Large intestine (tissue), 3 donors: ENCODE measurements at regions not wholly inside any gene's neighbourhood (a gene's known extent, or its start where the extent isn't known, plus 50 kb on each side); places are given as distances from the start of the nearest gene placed in this dataset.
"Not testable (repeated sequence)": the region's sequence is repeated elsewhere in the genome, so short reads cannot be mapped to it uniquely, and the experiment has no call there.

Experiments used
- DNase-seq, 2 donors: peaks; one replicate each; pipeline versions ENCODE4 v3.0.0 to v3.0.0-alpha.2; 2013
- H3K27ac ChIP-seq: one replicate; pipeline ENCODE4 v1.5.1; 2013; ENCODE audit warnings: low read length
- H3K27me3 ChIP-seq: 2 replicates; pipeline ENCODE4 v1.6.1; 2013; ENCODE audit warnings: low read length; ENCODE audit not compliant: control insufficient read depth, insufficient read depth
- H3K36me3 ChIP-seq: 2 replicates; pipeline ENCODE4 v1.6.1; 2013; ENCODE audit warnings: low read length; ENCODE audit not compliant: control insufficient read depth, insufficient read depth
- H3K4me1 ChIP-seq: one replicate; pipeline ENCODE4 v1.6.1; 2013; ENCODE audit warnings: low read length; ENCODE audit not compliant: control insufficient read depth, insufficient read depth
- H3K4me3 ChIP-seq: one replicate; pipeline ENCODE4 v1.5.1; 2013; ENCODE audit warnings: low read length
- H3K9me3 ChIP-seq: one replicate; pipeline ENCODE4 v1.6.1; 2013; ENCODE audit warnings: mild to moderate bottlenecking, low read depth, low read length, moderate library complexity; ENCODE audit not compliant: control insufficient read depth
- WGBS: methylation state at CpG from one replicate; pipeline ENCODE4 v1.1.5; 2013; ENCODE audit warnings: low lambda C conversion rate; ENCODE audit not compliant: insufficient coverage; 5-methylcytosine and 5-hydroxymethylcytosine counted together

DNA sequence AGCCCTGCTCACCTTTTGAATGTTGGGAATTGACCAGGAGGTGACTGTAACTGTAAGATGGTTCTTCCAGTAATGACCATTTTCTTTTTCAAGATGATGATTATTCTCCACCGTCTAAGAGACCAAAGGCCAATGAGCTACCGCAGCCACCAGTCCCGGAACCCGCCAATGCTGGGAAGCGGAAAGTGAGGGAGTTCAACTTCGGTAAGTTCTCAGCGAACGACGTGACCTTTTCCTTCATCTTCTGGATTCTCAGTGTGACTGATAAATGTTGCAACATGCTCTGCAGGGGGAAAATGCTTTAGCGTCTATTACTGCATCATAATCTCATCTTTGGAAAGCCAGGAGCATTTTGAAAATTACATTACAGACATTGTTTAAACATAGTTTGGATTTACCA, 89.5 kb upstream of the SPDYE9 start:
- not testable (repeated sequence) for H3K36me3 ChIP-seq, DNase-seq, H3K9me3 ChIP-seq, H3K27ac ChIP-seq, H3K27me3 ChIP-seq, H3K4me1 ChIP-seq, H3K4me3 ChIP-seq
- WGBS: no CpG with 5 or more reads among the region's 10 CpGs

DNA sequence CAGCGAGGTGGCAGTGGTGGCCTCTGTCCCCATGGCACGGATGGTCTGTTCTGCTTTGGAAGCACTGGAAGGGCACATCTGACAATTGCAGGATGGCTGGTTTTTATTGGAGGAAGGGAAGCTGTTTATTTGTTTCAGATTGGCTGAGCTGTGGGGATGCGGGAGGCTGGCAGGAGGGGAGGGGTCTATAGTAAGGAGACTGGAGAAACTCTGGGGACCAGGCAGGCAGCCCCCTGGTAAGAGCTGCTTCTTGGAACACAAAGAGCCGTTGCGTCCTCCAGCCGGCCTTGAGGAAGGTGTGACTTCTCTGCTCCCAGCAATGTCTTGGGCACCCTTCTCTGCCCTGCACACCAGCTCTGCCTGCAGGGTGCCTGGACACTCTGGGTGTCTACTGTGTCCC, 85.1 kb upstream of the SPDYE9 start:
- H3K27me3 ChIP-seq, H3K4me3 ChIP-seq, DNase-seq, H3K27ac ChIP-seq, H3K4me1 ChIP-seq, H3K9me3 ChIP-seq, H3K36me3 ChIP-seq: not testable (repeated sequence)
- WGBS: no CpG with 5 or more reads among the region's 6 CpGs

DNA sequence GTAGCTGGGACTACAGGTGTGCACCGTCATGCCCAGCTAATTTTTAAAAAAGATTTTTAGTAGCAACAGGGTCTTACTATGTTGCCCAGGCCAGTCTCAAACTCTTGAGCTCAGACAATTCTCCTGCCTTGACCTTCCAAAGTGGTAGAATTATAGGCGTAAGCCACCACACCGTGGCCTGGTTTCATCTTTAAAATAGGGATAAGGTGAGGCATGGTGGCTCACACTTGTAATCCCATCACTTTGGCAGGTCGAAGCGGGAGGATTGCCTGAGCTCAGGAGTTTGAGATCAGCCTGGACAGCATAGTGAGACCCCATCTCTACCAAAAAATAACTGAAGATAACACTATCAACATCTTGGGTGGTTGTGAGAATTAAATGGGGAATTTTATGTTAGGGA, 84.6 kb upstream of the SPDYE9 start:
- not testable (repeated sequence) for H3K4me1 ChIP-seq, H3K9me3 ChIP-seq, H3K36me3 ChIP-seq, H3K27ac ChIP-seq, H3K4me3 ChIP-seq, H3K27me3 ChIP-seq, DNase-seq
- WGBS: no CpG with 5 or more reads among the region's 5 CpGs

DNA sequence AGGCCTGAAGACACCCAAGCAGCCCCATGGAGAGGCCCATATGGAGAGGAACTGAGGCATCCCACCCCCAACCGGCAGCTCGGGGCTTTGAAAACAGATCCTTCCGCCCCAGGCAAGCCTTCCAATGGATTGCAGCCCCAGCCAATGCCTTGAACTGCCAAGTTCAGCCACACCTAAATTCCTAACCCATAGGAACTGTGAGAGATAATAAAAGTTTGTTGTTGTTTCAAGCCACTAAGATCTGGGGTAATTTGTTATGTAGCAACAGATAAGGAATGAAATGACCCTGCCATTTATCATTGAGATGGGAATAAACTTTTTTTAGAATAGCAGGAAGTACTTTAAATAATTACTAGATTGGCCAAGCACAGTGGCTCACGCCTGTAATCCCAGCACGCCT, 80.3 kb upstream of the SPDYE9 start:
- H3K4me3 ChIP-seq, H3K27me3 ChIP-seq, H3K36me3 ChIP-seq, H3K27ac ChIP-seq, H3K4me1 ChIP-seq, H3K9me3 ChIP-seq, DNase-seq: not testable (repeated sequence)
- WGBS: no CpG with 5 or more reads among the region's 5 CpGs

DNA sequence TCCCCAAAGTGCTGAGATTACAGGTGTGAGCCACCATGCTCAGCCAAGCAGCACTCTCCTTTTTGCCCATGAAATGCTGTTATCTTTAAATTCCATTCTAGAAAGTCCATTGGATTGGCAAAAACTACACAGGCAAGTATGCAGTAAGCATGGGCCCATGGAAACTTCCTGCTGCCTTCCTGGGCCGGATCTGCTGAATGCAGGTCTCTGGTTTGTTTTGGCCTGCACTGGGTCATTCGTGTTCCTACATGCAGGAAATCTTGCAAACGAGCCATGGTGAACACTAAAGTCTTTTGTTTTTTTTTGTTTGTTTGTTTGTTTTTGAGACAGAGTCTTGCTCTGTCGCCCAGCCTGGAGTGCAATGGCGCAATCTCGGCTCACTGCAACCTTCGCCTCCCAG, 76.8 kb upstream of the SPDYE9 start:
- not testable (repeated sequence) for DNase-seq, H3K9me3 ChIP-seq, H3K4me3 ChIP-seq, H3K36me3 ChIP-seq, H3K4me1 ChIP-seq, H3K27me3 ChIP-seq, H3K27ac ChIP-seq
- no CpG with 5 or more reads among the region's 7 CpGs for WGBS

DNA sequence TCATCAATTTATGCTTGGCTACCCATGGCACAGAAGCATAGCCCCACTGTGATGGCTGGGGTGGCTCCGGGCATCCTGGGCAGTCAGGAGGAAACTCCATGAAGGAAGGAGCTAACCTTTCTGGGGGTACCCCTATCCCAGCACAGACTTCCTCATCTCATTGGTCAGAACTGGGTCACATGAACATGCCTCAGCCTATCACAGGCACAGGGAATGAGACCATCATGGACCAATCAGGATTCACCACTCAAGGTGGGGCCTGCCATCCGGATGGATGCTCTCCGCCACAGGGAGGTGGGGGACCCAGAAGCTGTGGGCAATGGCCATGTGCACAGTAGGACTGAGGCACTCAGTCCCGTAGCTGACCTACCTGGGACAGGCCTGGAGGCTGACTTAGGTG, 75.9 kb upstream of the SPDYE9 start:
- H3K36me3 ChIP-seq, H3K27me3 ChIP-seq, DNase-seq, H3K27ac ChIP-seq, H3K9me3 ChIP-seq, H3K4me1 ChIP-seq, H3K4me3 ChIP-seq: not testable (repeated sequence)
- WGBS: no CpG with 5 or more reads among the region's 4 CpGs

DNA sequence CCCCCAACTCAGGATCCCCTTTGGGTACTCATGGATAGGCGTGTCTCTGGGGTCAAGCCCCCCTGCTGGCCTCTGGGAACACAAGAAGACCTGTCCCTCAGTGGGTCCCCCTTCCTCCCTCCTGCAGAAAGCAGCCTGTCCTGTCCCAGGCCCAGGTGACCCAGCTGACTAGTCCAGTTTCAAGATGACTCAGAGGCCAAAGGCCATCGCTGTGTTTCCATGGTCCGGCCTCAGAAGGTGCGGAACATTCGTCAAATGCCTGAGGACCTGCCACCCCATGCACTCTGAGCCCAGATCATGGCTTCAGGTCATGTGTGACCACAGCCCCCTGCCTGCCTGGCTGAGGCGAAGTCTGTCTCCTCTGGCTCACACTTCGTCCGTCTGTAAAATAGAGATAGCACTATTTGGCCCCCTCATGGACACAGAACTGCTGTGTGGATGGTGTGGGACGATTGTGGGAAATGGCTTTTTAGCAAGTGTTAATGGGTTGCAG, 71.4 kb upstream of the SPDYE9 start:
- no CpG with 5 or more reads among the region's 9 CpGs for WGBS
- H3K27ac ChIP-seq: not testable (repeated sequence)

DNA sequence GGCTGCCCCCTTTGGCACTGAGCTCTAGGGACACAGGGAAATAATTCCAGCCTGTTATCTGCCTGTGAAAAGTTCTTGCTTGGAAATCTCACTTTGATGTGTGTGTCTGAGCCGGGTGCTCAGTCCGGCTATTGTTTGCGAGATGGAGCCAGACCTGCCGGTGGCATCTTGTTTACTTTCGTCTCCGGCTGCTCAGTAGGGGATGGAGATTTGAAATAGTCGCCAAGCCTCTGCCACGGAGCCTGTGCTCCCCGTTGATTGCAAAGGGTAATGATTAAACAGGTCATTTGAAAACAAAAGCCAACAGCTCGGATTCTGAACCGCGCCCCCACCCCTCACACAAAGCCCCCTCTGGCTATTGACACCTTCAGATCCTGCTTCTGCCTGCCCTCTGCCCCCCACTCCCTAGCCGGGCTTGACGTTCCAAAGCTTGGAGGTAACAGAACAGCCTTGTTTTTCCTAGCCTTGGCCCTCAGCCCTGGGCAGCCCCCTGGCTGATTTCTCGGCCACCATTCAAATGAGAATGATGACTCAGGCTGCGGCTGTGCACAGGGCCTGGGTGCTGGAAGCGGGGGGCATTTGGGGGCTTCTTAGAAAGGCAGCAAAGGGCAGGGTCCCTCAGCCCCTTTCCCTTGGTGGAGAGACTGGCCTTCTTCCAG, 70.8 kb upstream of the SPDYE9 start:
- not testable (repeated sequence) for H3K27me3 ChIP-seq, DNase-seq, H3K36me3 ChIP-seq, H3K9me3 ChIP-seq, H3K4me1 ChIP-seq
- no CpG with 5 or more reads among the region's 17 CpGs for WGBS
- H3K4me3 ChIP-seq: peak overlapping the region; percentile 21
- H3K27ac ChIP-seq: peak overlapping the region; percentile 47

More for the DNA sequence above, 71.4 kb upstream of the SPDYE9 start:
- H3K27me3 ChIP-seq, H3K4me1 ChIP-seq, H3K4me3 ChIP-seq, H3K36me3 ChIP-seq, H3K9me3 ChIP-seq, DNase-seq: not testable (repeated sequence)

DNA sequence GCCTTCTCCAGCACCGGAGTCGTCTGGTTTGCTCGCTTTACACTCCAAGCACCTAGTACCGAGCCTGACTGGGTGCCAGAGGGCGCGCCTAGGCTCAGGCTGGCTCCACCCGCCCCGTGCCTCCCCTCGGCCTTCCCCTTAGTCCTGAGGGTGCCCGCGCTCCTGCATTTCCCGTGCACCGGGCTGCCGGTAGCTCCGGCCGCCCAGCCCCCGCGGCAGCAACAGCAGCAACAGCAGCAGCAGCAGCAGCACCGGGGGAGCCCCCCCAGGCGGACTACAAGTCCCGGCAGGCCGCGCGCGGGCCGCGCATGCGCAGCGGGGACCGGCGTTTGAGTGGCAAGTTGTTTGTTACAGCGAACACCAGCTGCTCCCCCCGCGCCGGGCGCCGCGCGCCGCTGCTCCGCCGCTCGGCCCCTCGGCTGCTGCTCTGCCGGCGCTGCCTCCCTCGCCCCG, 68.8 kb upstream of the SPDYE9 start:
- not testable (repeated sequence) for H3K36me3 ChIP-seq, H3K4me1 ChIP-seq, H3K27ac ChIP-seq, H3K27me3 ChIP-seq, H3K9me3 ChIP-seq
- peak overlapping the region; percentile 28 for H3K4me3 ChIP-seq
- WGBS: no CpG with 5 or more reads among the region's 48 CpGs
- DNase-seq: peak in 1 of 2 donors; percentile 78

DNA sequence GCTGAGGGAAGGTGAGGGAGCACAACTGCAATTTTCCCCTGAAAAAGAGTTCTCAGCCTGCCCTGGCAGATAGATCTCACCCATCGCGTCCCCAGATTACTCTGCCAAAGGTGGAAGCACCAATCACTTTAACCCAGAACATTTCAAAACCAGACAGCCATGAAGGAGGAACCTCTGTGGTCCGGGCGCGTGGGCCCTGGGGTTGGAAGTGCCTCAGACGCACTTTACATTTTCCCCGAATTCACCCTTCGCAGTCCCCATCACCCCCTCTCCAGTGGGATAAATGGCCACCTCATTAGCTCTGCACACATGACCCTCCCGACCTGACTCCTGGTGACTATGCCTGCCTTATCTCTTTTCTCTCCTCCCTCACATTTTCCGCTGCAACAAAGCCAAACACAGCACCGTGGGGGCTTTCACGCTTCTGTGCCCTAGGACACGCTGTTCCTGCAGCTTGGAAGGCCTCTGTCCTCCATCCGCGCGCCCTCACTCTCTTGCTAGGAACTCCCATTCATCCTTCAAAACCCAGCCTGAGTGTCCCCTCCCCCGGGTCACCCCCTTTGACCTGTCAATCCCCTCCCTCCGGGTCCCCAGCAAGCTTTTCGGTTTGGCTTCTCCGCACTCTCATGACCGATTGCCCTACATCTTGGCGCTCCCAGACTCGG, 68.2 kb upstream of the SPDYE9 start:
- H3K9me3 ChIP-seq, H3K4me1 ChIP-seq, DNase-seq, H3K4me3 ChIP-seq, H3K36me3 ChIP-seq, H3K27ac ChIP-seq, H3K27me3 ChIP-seq: not testable (repeated sequence)
- WGBS: no CpG with 5 or more reads among the region's 23 CpGs

DNA sequence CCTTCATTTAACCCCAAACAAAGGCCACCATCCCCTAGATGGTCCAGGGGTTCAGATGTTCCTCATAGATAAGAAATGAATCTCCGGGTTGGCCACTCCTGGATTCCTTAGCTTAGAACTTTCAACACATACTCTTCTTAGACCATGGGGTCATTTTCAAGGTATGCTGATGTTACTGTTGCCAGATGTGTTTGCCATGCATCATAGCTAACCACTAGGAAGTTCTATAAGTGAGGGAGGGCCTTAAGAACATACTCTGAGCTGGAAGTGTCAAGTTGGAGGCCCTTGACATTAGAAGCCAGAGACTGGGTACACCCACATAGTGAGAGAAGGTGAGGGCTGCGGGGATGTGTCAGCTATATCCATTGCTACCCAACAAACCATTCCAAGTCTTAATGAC, 62.7 kb upstream of the SPDYE9 start:
- not testable (repeated sequence) for H3K27ac ChIP-seq, H3K36me3 ChIP-seq, H3K27me3 ChIP-seq, H3K4me3 ChIP-seq, H3K4me1 ChIP-seq, H3K9me3 ChIP-seq, DNase-seq
- WGBS: no CpG with 5 or more reads among the region's 2 CpGs
